ENCODE measurements at regions not wholly inside any gene's neighbourhood (a gene's known extent, or its start where the extent isn't known, plus 50 kb on each side); places are given as distances from the start of the nearest gene placed in this dataset.

GRCh38 chr1:79437540-79437939 lies 431.0 kb upstream of the ADGRL4 start:
- ATAC-seq (no peak), DNase-seq (ENCODE audit: low spot score in 2 of 2) (no peak)
- H3K9me3 Mint-ChIP-seq = peaks cover 5% of the 10 kb centered on the region
- H3K4me1 Mint-ChIP-seq = no peaks in the 10 kb centered on the region
- H3K27ac Mint-ChIP-seq = no peak overlapping the region
- no peak overlapping the region for H3K4me3 Mint-ChIP-seq
- no peaks in the 10 kb centered on the region for H3K36me3 Mint-ChIP-seq

DNA sequence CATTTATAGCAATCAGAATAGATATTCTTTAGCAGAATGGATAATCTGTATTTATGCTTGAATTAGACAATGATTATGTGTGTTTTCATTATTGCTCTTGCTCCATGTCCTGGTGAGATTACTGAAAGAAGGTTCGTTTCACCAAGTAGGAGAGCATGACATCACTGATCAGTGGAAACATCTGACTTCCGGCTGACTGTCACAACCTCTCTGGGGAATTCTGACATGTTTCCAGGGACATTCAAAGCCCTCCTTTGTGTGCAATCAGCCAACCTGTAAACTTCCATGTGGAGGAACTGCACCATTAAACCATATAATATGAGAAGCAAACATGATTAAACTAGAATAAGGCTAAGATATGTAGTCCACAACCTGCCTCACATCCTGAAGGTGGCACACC lies 424.8 kb upstream of the ADGRL4 start:
- ATAC-seq (no peak), DNase-seq (ENCODE audit: low spot score in 2 of 2) (no peak)
- Mint-ChIP-seq H3K27ac (no peak overlapping the region), H3K9me3 (peaks cover 6% of the 10 kb centered on the region), H3K36me3 (no peaks in the 10 kb centered on the region), H3K4me3 (no peak overlapping the region), H3K4me1 (no peaks in the 10 kb centered on the region)

GRCh38 chr1:79430437-79430836 lies 423.9 kb upstream of the ADGRL4 start:
- ATAC-seq (no peak), DNase-seq (ENCODE audit: low spot score in 2 of 2) (no peak)
- Mint-ChIP-seq H3K36me3 (no peaks in the 10 kb centered on the region), H3K9me3 (peaks cover 6% of the 10 kb centered on the region), H3K4me3 (no peak overlapping the region), H3K27ac (no peak overlapping the region), H3K4me1 (no peaks in the 10 kb centered on the region)

GRCh38 chr1:79422726-79423125 lies 416.2 kb upstream of the ADGRL4 start:
- no peak for ATAC-seq
- Mint-ChIP-seq H3K27ac (no peak overlapping the region), H3K4me1 (no peaks in the 10 kb centered on the region), H3K36me3 (no peaks in the 10 kb centered on the region), H3K4me3 (no peak overlapping the region), H3K9me3 (no peaks in the 10 kb centered on the region)
- no peak for DNase-seq (ENCODE audit: low spot score in 2 of 2)

GRCh38 chr1:79398501-79398900 lies 392.0 kb upstream of the ADGRL4 start:
- Mint-ChIP-seq H3K4me1 (no peaks in the 10 kb centered on the region), H3K36me3 (no peaks in the 10 kb centered on the region), H3K27ac (no peak overlapping the region), H3K4me3 (no peak overlapping the region), H3K9me3 (peaks cover 8% of the 10 kb centered on the region)
- DNase-seq (ENCODE audit: low spot score in 2 of 2) = no peak
- no peak for ATAC-seq

DNA sequence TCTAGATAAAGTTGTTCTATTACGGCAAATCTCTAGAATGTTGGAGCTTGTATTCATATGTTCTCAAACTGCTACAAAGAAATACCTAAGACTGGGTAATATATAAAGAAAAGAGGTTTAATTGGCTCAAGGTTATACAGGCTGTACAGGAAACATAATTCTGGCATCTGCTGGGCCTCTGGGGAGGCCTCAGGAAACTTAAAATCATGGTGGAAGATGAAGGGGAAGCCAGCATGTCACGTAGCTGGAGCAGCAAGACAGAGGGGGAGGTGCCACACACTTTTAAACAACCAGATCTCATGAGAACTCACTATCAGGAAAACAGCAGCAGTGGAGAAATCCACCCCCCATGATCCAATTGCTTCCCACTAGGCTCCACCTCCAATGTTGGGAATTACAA lies 390.4 kb upstream of the ADGRL4 start:
- H3K4me1 Mint-ChIP-seq = no peaks in the 10 kb centered on the region
- H3K4me3 Mint-ChIP-seq = no peak overlapping the region
- DNase-seq (ENCODE audit: low spot score in 2 of 2) = no peak
- H3K36me3 Mint-ChIP-seq = no peaks in the 10 kb centered on the region
- no peak for ATAC-seq
- H3K9me3 Mint-ChIP-seq = peaks cover 8% of the 10 kb centered on the region
- no peak overlapping the region for H3K27ac Mint-ChIP-seq

- ATAC-seq = no peak
- no peak overlapping the region for H3K27ac Mint-ChIP-seq
- no peaks in the 10 kb centered on the region for H3K4me1 Mint-ChIP-seq
- DNase-seq (ENCODE audit: low spot score in 2 of 2) = no peak
- H3K36me3 Mint-ChIP-seq = no peaks in the 10 kb centered on the region
- no peak overlapping the region for H3K4me3 Mint-ChIP-seq
- H3K9me3 Mint-ChIP-seq = peaks cover 13% of the 10 kb centered on the region
These were observed 382.3 kb upstream of the ADGRL4 start for GRCh38 chr1:79388694-79389361.

GRCh38 chr1:79386730-79387129 lies 380.2 kb upstream of the ADGRL4 start:
- Mint-ChIP-seq H3K4me3 (no peak overlapping the region), H3K4me1 (no peaks in the 10 kb centered on the region), H3K36me3 (no peaks in the 10 kb centered on the region), H3K27ac (no peak overlapping the region), H3K9me3 (peaks cover 21% of the 10 kb centered on the region)
- ATAC-seq = no peak
- no peak for DNase-seq (ENCODE audit: low spot score in 2 of 2)

- Mint-ChIP-seq H3K9me3 (peaks cover 23% of the 10 kb centered on the region), H3K4me3 (no peak overlapping the region), H3K36me3 (no peaks in the 10 kb centered on the region), H3K27ac (no peak overlapping the region), H3K4me1 (no peaks in the 10 kb centered on the region)
- no peak for DNase-seq (ENCODE audit: low spot score in 2 of 2)
- ATAC-seq = no peak
These were observed 373.5 kb upstream of the ADGRL4 start for GRCh38 chr1:79380078-79380477.

DNA sequence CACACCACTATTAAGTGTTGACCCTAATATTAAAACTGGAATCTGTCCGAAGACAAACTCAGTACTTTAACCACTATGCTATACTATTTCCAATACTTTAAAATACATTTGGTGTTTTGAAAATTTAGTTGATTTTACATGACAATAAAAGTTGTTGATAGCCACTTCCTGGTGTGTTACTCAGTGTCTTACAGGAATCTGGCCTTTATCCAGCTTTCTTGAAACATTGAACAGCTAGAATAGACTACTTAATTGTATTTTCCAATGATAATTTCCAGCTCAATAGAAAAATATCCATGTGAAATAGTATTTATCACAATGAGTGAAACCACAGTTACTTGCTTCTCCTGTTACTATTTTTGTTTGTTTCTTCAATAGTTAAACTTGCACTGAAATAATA lies 369.6 kb upstream of the ADGRL4 start:
- ATAC-seq (no peak), DNase-seq (ENCODE audit: low spot score in 2 of 2) (no peak)
- Mint-ChIP-seq H3K36me3 (no peaks in the 10 kb centered on the region), H3K4me3 (no peak overlapping the region), H3K27ac (no peak overlapping the region), H3K4me1 (no peaks in the 10 kb centered on the region), H3K9me3 (peaks cover 10% of the 10 kb centered on the region)

DNA sequence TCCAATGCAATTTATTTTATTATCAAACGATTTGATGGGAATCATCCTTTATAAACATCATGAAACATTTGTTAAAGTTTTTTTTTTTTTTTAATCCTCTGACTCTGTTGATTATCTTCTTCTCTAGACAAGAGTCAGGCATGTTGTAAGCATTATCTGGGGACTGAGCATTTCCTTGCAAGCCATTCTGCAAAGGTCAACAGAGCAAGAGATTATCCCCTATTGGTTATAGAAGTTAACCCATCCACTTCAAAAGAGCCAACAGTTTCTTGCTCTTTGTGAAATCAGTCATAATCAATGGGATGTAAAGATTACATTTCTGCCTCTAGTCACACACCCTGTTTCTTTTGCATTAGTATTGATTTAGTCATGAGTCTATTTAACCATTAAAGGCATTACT lies 368.8 kb upstream of the ADGRL4 start:
- Mint-ChIP-seq H3K27ac (no peak overlapping the region), H3K9me3 (peaks cover 8% of the 10 kb centered on the region), H3K4me3 (no peak overlapping the region), H3K4me1 (no peaks in the 10 kb centered on the region), H3K36me3 (no peaks in the 10 kb centered on the region)
- no peak for ATAC-seq
- no peak for DNase-seq (ENCODE audit: low spot score in 2 of 2)

GRCh38 chr1:79374397-79374796 lies 367.9 kb upstream of the ADGRL4 start:
- Mint-ChIP-seq H3K27ac (no peak overlapping the region), H3K4me1 (no peaks in the 10 kb centered on the region), H3K36me3 (no peaks in the 10 kb centered on the region), H3K9me3 (peaks cover 8% of the 10 kb centered on the region), H3K4me3 (no peak overlapping the region)
- DNase-seq (ENCODE audit: low spot score in 2 of 2) (no peak), ATAC-seq (no peak)

DNA sequence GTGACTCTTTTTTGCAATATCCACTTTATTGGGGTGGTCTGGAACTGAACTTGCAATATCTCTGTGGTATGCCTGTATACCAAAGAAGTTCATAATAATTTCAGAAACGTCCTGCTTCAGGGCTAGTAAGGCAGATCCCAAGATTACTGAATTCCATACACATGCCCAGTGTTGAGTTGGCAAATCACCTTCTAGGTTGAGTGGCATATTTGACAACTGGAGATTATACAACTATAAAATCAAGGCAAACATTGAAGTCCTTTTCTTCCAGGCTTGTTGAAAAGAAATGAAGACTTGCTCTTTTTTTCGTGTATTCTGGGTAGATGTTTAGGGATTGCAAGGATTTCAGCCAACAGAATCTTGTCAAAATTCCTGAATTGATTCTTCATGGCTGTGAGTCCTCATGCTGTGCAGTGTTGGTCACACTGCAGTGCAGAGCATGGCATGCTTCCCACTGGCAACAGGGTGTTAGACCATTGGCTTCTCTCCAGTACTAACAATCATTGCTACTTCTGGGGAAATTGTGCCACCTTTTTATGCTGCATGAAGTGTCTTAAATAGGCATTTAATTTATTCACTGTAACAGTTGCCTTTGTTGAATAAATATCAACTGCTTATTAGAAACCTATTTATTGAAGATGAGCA lies 367.1 kb upstream of the ADGRL4 start:
- H3K36me3 Mint-ChIP-seq = no peaks in the 10 kb centered on the region
- H3K9me3 Mint-ChIP-seq = peaks cover 8% of the 10 kb centered on the region
- DNase-seq (ENCODE audit: low spot score in 2 of 2) = no peak
- no peaks in the 10 kb centered on the region for H3K4me1 Mint-ChIP-seq
- H3K4me3 Mint-ChIP-seq = no peak overlapping the region
- ATAC-seq = no peak
- H3K27ac Mint-ChIP-seq = no peak overlapping the region

GRCh38 chr1:79371802-79372201 lies 365.3 kb upstream of the ADGRL4 start:
- no peaks in the 10 kb centered on the region for H3K4me1 Mint-ChIP-seq
- H3K9me3 Mint-ChIP-seq = peaks cover 8% of the 10 kb centered on the region

GRCh38 chr1:79369091-79369490 lies 362.6 kb upstream of the ADGRL4 start:
- DNase-seq (ENCODE audit: low spot score in 2 of 2) (no peak), ATAC-seq (no peak)
- Mint-ChIP-seq H3K4me1 (no peaks in the 10 kb centered on the region), H3K9me3 (peaks cover 9% of the 10 kb centered on the region), H3K4me3 (no peak overlapping the region), H3K27ac (no peak overlapping the region), H3K36me3 (no peaks in the 10 kb centered on the region)

More at GRCh38 chr1:79371802-79372201, 365.3 kb upstream of the ADGRL4 start:
- DNase-seq (ENCODE audit: low spot score in 2 of 2) (no peak), ATAC-seq (no peak)
- no peak overlapping the region for H3K27ac Mint-ChIP-seq
- H3K4me3 Mint-ChIP-seq = no peak overlapping the region
- H3K36me3 Mint-ChIP-seq = no peaks in the 10 kb centered on the region

DNA sequence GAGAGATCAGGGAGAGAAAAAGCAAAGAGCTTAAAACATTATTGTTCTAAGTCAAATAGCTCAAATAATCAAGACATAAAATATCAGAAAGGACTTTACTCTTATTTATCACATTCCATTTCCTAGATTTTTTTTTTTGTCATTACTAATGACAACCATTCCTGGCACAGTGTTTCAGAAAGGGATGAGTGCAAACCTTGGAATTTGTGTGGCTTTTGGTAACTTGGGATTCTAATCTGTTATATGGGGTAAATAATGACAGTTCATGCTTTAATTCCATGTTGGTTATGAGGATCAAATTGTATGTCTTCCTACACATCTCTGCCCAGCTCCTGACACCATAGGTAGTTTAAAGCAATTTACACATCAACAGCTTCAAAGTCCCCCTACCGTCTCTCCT lies 358.4 kb upstream of the ADGRL4 start:
- no peaks in the 10 kb centered on the region for H3K36me3 Mint-ChIP-seq
- no peak overlapping the region for H3K4me3 Mint-ChIP-seq
- no peak for ATAC-seq
- H3K9me3 Mint-ChIP-seq = peaks cover 3% of the 10 kb centered on the region
- H3K4me1 Mint-ChIP-seq = no peaks in the 10 kb centered on the region
- DNase-seq (ENCODE audit: low spot score in 2 of 2) = no peak
- no peak overlapping the region for H3K27ac Mint-ChIP-seq

All from stimulated activated effector memory CD8-positive, alpha-beta T cell treated with anti-CD3 and anti-CD28 coated beads, Interleukin-12 subunit alpha, Interleukin-12 subunit beta, amount 100 ng/mL, for 72 hours (primary cell).